HG03520 (cell line): ENCODE measurements at regions not wholly inside any gene's neighbourhood (a gene's known extent, or its start where the extent isn't known, plus 50 kb on each side); places are given as distances from the start of the nearest gene placed in this dataset.

Source experiments
- ATAC-seq: cut with Tn5 transposase; IDR thresholded peaks from one replicate; pipeline ENCODE4 v1.9.1; 2021; ENCODE audit warnings: mild to moderate bottlenecking, moderate library complexity; ENCODE audit not compliant: unreplicated experiment

DNA sequence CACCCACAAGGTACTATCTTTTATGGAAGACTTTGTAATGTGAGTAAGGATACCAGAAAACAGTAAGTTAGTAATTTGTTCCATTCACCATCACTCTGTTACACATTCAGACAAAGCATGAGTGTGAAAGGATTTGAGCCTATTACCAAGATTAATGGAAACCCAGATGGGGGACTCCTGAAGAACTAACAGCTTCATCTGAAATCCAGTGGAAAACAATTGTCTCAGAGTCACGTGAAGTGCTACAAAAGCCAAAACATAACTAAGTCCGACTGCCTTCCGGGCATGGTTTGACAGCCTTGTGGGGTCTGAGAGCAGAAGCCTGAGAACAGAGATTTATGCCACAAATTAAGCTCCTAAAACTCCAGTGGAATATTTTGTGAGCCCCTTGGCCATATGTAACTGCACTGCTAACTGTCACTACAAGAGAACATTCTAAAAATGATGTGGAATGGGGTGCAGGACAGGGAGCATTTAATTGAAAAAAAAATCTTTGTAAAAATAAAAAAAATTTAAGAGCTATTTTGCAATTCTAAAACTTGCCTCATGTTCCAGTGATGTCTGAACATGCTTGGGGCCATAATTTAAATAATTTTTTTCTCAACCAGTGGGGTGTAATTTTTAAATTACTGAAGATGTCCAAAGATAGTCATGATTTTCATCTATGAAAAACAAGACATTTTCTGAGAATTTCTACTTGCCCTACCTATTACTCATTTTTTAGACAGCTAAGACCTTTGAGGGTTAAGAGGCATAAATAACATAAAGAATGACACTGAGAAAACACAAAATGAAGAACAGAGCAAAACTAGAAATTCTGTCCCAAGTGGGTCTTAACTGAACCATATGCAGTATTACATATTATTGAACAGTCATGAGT, 555.0 kb downstream of the INHBA start:
- ATAC-seq = no peak

GRCh38 chr7:41146429-41146828, 556.5 kb downstream of the INHBA start:
- no peak for ATAC-seq

DNA sequence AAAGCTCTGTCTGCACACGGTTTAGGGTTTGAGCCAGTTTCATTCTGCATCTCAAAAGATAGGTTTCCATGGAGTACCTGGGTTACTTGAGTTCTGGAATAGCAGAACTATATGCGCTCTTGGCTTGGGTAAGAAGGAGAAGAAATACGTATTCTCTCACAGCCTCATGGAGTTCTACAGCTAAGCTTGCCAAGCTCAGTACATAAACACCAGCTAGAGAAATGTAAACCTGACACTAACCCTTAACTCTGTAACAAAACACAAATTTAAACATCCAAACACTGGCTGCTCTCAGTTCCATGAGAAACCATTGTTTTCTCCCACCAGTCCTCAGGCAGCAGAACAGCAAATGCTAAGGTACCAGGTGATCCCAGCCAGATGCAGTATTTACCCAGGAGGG, 557.2 kb downstream of the INHBA start:
- ATAC-seq = no peak

- ATAC-seq = no peak
Observed at GRCh38 chr7:41142904-41143473, 559.9 kb downstream of the INHBA start.

DNA sequence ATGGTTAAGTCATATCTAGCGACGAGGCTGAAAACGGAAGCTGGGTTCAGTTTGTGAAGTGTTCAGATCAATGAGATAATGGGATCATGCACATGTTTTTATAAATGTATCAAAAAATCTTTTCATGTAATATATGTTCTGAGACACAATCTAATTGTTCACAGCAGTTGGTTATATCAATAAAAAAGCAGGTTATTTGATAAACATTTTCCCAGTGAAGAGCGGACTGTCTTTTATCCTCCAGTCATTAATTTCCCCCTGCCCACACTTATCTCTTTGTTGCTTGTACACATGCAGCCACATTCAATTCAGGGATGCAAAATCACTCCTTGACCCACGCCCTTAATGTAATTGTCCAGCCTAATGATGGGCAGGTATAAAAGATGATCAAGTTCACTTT, 563.1 kb downstream of the INHBA start:
- ATAC-seq = no peak

DNA sequence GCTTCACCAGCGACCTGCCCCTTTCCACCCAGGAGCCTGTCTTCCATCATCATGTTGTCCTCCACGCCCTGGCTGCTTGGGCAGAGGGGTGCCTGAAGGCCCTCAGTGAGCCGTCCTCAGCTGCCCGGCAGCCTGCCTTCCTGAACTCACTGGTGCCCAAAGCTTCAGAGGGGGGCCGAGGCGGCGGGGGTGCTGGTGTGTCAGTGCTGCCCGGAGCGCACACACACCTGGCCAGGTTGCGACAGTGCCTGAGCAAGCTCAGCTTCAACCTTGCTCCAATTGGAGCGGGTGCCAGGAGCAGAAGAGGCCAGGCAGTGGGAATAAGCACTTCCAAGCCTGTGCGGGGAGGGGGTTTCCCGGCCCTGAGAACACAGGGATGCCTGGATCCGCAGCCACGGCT, 566.3 kb downstream of the INHBA start:
- no peak for ATAC-seq

DNA sequence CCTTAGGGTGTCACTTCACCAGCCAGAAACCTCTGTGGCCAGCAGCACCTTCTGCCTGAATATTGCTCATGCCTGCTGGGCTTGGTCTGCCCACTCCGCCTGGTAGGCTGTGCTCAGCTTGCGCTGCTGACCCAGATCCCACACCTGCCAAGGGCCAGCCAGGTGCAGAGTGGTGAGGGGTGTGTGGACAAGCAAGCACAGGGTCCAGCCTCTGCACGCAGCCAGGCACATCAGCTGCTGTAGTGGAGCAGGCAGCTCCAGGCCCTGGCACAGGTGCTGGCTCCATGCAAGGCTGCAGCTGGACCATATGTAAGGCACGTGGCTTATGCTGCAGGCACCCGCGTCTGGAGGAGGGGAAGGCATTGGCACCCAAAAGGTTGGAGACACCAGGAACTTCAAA, 567.4 kb downstream of the INHBA start:
- no peak for ATAC-seq

GRCh38 chr7:41134300-41135255, 568.3 kb downstream of the INHBA start:
- peak; percentile 88 for ATAC-seq

DNA sequence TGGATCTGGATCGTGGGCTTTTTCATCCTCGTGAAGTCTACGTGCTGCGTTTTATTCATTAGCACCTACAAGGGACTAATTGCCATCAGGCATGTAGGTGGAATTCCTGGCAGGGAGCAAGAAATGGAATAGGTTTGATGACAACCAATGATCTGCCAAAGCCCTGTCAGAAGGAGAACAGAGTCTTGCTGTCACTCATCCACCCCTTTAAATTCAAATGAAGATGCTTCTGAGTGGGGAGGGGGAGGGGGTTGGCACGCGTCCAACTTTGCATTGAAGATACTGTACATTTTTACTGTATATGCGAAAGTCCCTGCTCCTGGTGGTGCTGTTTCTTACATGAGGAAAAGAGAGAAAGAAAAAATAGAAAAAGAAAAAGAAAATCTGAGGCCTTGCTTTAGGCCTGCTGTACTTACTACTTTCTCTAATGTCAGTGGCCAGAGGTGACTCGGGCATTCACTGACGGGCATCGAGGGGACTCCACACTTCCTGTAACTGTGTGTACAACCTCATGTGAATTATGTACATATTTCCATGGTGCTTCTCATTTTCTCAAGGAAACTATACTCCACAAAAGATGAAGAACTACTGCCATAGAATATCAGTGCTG, 569.1 kb downstream of the INHBA start:
- ATAC-seq = peak; percentile 27

DNA sequence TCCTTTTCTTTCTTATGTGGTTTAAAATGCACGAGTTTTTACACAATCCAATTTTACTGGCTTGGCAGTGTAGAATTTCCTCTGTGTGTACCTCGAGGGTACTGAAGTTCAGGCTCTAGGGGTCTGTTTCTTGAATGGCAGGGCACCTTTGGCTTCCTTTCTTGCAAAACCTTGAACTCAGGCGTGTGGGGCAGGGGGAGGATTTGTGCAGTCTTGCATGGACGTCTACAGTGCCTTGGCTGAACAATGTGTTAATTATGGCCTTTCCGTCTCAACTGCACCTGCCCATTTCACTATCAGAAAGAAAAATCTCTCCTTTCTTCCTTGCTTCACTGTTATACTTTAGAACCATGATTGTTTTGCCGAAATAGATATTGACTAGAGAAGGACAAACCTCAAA, 570.9 kb downstream of the INHBA start:
- ATAC-seq = no peak

DNA sequence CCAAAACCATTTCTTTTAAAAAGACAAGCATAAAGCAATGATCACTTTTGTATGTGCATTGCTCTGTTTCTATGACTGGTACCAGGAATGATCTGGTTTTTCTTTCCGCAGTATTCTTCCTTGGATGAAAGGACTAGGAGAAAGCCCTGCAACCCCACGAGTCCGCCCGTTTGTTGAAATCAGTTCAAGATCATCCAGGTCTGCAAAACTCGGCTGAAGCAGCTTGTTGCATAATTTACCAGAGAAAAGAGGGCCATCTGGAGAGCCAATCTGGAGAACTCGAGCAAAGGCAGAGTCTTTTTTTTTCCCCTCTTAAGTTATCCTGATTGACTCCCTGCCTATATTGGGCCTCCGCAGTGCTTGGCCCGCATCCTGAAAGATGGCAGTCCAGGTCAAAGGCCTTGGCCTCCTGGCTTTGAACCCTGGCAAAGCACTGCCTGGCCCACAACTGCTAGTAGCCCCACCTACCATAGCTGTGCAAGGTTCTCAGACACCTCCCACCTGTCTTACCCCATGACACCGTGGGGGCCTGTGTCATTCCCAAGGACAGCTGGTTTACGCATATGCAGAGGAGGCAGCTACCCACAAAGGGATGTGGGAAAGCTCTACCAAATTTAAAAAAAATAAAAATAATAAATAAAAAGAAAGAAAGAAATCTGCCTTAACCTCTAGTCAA, 572.2 kb downstream of the INHBA start:
- no peak for ATAC-seq

- no peak for ATAC-seq
Observed at GRCh38 chr7:41130086-41130485, 572.8 kb downstream of the INHBA start.

- no peak for ATAC-seq
Observed at GRCh38 chr7:41125343-41125742, 577.5 kb downstream of the INHBA start.

- ATAC-seq = no peak
Observed at GRCh38 chr7:41122256-41122987, 580.5 kb downstream of the INHBA start.

GRCh38 chr7:41121228-41121627, 581.7 kb downstream of the INHBA start:
- ATAC-seq = no peak

DNA sequence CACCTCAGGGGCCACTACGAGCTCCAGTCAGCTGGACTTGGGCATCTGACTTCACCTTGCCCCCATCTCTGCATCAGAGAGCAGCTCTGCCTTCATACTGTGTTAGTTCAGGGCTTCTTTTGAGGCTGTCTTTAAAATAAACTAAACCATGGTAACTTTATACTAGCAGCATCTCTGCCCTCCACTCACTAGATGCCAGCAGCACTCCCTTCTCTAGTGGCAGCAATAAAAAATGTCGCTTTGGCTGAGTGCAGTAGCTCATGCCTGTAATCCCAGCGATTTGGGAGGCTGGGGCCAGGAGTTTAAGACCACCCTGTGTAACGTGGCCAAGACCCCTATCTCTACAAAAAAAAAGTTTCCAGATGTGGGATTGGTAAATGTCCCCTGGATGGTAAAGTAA, 584.4 kb downstream of the INHBA start:
- no peak for ATAC-seq

- ATAC-seq = no peak
Observed at GRCh38 chr7:41117431-41117830, 585.5 kb downstream of the INHBA start.

DNA sequence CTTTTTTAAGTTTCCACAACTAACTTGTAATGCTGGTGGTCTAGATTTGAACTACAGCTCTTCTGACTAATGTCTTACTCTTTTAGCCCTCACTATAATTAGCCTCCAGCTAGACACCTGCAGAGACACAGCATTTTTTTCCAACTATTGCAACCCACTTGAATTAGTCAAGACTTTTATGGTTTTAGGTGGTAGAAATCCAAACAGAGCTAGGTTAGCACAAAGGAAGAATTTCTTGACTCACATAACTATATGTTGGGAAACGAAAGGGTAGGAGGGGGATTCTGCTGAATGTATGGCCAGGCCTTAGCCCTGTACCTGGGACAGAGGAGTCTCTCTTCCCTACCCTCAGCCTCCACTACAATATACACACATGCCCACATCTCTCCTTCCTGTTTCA, 586.1 kb downstream of the INHBA start:
- ATAC-seq = no peak

DNA sequence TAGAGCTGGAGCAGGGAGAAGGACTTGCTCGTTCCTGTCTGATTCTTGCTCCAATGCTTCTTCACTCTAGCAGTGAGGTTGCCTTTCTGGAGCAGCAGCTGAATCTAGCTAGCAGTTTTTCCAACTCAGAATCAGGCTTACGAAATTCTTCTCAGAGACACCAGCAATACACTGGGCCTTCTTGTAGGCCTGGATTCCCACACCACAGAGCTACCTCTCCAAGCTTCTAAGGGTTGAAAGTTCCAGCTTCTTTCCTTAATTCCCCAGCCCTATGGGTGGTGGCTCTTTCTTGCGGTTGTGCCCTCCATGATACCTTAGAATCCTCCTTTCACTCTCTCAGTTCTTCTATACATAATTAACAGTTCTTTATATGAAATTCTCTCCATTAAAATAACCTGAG, 586.6 kb downstream of the INHBA start:
- no peak for ATAC-seq

GRCh38 chr7:41114691-41115090, 588.2 kb downstream of the INHBA start:
- ATAC-seq = no peak
